A673 (cell line): ENCODE measurements at regions not wholly inside any gene's neighbourhood (a gene's known extent, or its start where the extent isn't known, plus 50 kb on each side); places are given as distances from the start of the nearest gene placed in this dataset.

Experiments
- BruUV-seq: library from RNA; stranded (reverse); fragments of 400-500 nt; replicated peaks from 2 replicates; lab custom pipeline; 2021; lab: Mats Ljungman, UMichigan
- CTCF ChIA-PET: fragments of 300-600 bp; sonication (Branson Sonifier 250); formaldehyde crosslinking; loops from one replicate; lab custom pipeline; 2022; ENCODE audit warnings: antibody characterized with exemption; lab: Charles Lee
- POLR2A ChIA-PET: fragments of 300-600 bp; sonication (Branson Sonifier 250); formaldehyde crosslinking; loops from one replicate; lab custom pipeline; 2022; ENCODE audit warnings: antibody characterized with exemption; ENCODE audit not compliant: low non-redundant PET; lab: Charles Lee
- DNase-seq: peaks from one replicate; pipeline ENCODE4 v3.0.0-alpha.2; 2015; ENCODE audit warnings: low spot score
- H3K27ac ChIP-seq: fragments of 200-600 bp; sonication (generic); 2 replicates; pipeline ENCODE4 v1.5.1; 2016; ENCODE audit warnings: mixed run types, low read depth, mild to moderate bottlenecking, mixed read lengths, antibody characterized with exemption, low read length; ENCODE audit not compliant: poor library complexity, severe bottlenecking
- H3K27me3 ChIP-seq: fragments of 200-600 bp; sonication (generic); replicated peaks from 2 replicates; pipeline ENCODE4 v1.6.1; 2017; ENCODE audit warnings: mixed run types, low read depth, mild to moderate bottlenecking, mixed read lengths, antibody characterized with exemption, low read length; ENCODE audit not compliant: insufficient read depth, poor library complexity
- H3K36me3 ChIP-seq: fragments of 200-600 bp; sonication (generic); 2 replicates; pipeline ENCODE4 v1.6.1; 2016; ENCODE audit warnings: mixed run types, mild to moderate bottlenecking, mixed read lengths, antibody characterized with exemption, low read length; ENCODE audit not compliant: insufficient read depth, poor library complexity, severe bottlenecking
- H3K4me1 ChIP-seq: fragments of 200-600 bp; sonication (generic); 2 replicates; pipeline ENCODE4 v1.6.1; 2017; ENCODE audit warnings: mixed run types, mild to moderate bottlenecking, mixed read lengths, antibody characterized with exemption, low read length; ENCODE audit not compliant: insufficient read depth, poor library complexity, severe bottlenecking
- H3K4me3 ChIP-seq: fragments of 200-600 bp; sonication (generic); 2 replicates; pipeline ENCODE4 v1.5.1; 2016; ENCODE audit warnings: low read depth, mixed run types, mild to moderate bottlenecking, mixed read lengths, low read length; ENCODE audit not compliant: poor library complexity, severe bottlenecking
- H3K9me3 ChIP-seq: fragments of 200-600 bp; sonication (generic); 2 replicates; pipeline ENCODE4 v1.6.1; 2016; ENCODE audit warnings: mixed run types, low read depth, mild to moderate bottlenecking, mixed read lengths, antibody characterized with exemption, low read length; ENCODE audit not compliant: poor library complexity, severe bottlenecking
- CTCF ChIP-seq: fragments of 300-800, 200-600 bp; sonication (generic); conservative IDR thresholded peaks from 2 replicates; pipeline ENCODE4 v1.5.1; 2017; ENCODE audit warnings: low read depth, mild to moderate bottlenecking, antibody characterized with exemption, low read length, moderate library complexity, mixed read lengths
- EZH2 ChIP-seq: fragments of 200-600 bp; sonication (generic); IDR thresholded peaks from 2 replicates; pipeline ENCODE4 v1.6.1; 2017; ENCODE audit warnings: borderline replicate concordance, low read depth, mild to moderate bottlenecking, mixed read lengths, antibody characterized with exemption, low read length; ENCODE audit not compliant: poor library complexity, severe bottlenecking
- intact Hi-C: fragments of 100-400 bp; cut with micrococcal nuclease; formaldehyde crosslinking; loops from one replicate; pipeline ENCODE4 v1.10.0; 2022; ENCODE audit not compliant: unreplicated experiment

- no TSS peak for BruUV-seq
- H3K36me3 ChIP-seq, result peaks cover 9% of the 10 kb centered on the region
- H3K4me1 ChIP-seq, result no peaks in the 10 kb centered on the region
- intact Hi-C loops, result no loop called here
- ChIA-PET POLR2A (no interaction called here), CTCF (no interaction called here)
- H3K27me3 ChIP-seq, result no peaks in the 10 kb centered on the region
- no peak overlapping the region for H3K27ac ChIP-seq
- TF ChIP-seq CTCF (no peak), EZH2 (no peak)
- DNase-seq, result no peak
- H3K9me3 ChIP-seq, result peaks cover 20% of the 10 kb centered on the region
- no peak overlapping the region for H3K4me3 ChIP-seq
Observed at GRCh38 chr22:48675830-48676145, 1151.9 kb downstream of the BRD1 start.

- no peaks in the 10 kb centered on the region for H3K4me1 ChIP-seq
- POLR2A ChIA-PET, result no interaction called here
- H3K4me3 ChIP-seq, result no peak overlapping the region
- H3K27me3 ChIP-seq, result no peaks in the 10 kb centered on the region
- peaks cover 21% of the 10 kb centered on the region for H3K9me3 ChIP-seq
- intact Hi-C loops, result no loop called here
- no TSS peak for BruUV-seq
- H3K27ac ChIP-seq, result no peak overlapping the region
- CTCF ChIA-PET, result no interaction called here
- H3K36me3 ChIP-seq, result peaks cover 9% of the 10 kb centered on the region
- TF ChIP-seq CTCF, result no peak
- no peak for TF ChIP-seq EZH2
- no peak for DNase-seq
Observed at GRCh38 chr22:48675141-48675829, 1152.4 kb downstream of the BRD1 start.

- Histone ChIP-seq H3K27ac (no peak overlapping the region), H3K4me3 (no peak overlapping the region), H3K36me3 (peaks cover 16% of the 10 kb centered on the region), H3K27me3 (no peaks in the 10 kb centered on the region), H3K9me3 (peaks cover 21% of the 10 kb centered on the region), H3K4me1 (no peaks in the 10 kb centered on the region)
- intact Hi-C loops, result no loop called here
- no peak for DNase-seq
- POLR2A ChIA-PET, result no interaction called here
- no TSS peak for BruUV-seq
- CTCF ChIA-PET, result no interaction called here
- no peak for TF ChIP-seq EZH2
- no peak for TF ChIP-seq CTCF
Observed at GRCh38 chr22:48673806-48674500, 1153.7 kb downstream of the BRD1 start.
